ENCODE measurements at regions not wholly inside any gene's neighbourhood (a gene's known extent, or its start where the extent isn't known, plus 50 kb on each side); places are given as distances from the start of the nearest gene placed in this dataset.

GRCh38 chr6:95856876-95857364, 158.9 kb upstream of the FUT9 start (continued):
- 0 out of 2 replicates have a peak, but pooled peaks have one; percentile 29 for TF ChIP-seq ZNF331 (CRISPR knock-in tag; IDR thresholded peaks at IDR 0.05)
- 0 out of 2 replicates have a peak, but pooled peaks have one; percentile 59 for TF ChIP-seq ZNF543 (CRISPR knock-in tag; IDR thresholded peaks at IDR 0.05)
- no peak for TF ChIP-seq ZNF383 (CRISPR knock-in tag; IDR thresholded peaks at IDR 0.05; ENCODE audit: borderline replicate concordance)
- no peak for TF ChIP-seq ZNF564 (CRISPR knock-in tag; IDR thresholded peaks at IDR 0.05)
- TF ChIP-seq ZNF615 (CRISPR knock-in tag; IDR thresholded peaks at IDR 0.05; ENCODE audit: borderline replicate concordance): no peak
- TF ChIP-seq GTF2F1 (IDR thresholded peaks at IDR 0.05; ENCODE audit: low read length): no peak
- TF ChIP-seq ZNF788 (CRISPR knock-in tag; IDR thresholded peaks at IDR 0.05; ENCODE audit: borderline replicate concordance): no peak
- no peak for TF ChIP-seq HNF1A (IDR thresholded peaks at IDR 0.05; ENCODE audit: low read depth)
- TF ChIP-seq HNF1A (CRISPR knock-in tag; IDR thresholded peaks at IDR 0.05; ENCODE audit: borderline replicate concordance): peak; percentile 63; the same call in 1 of the 2 replicates
- no peak for TF ChIP-seq ZNF496 (CRISPR knock-in tag; IDR thresholded peaks at IDR 0.05; ENCODE audit: insufficient replicate concordance)
- TF ChIP-seq ELF4 (CRISPR knock-in tag; IDR thresholded peaks at IDR 0.05; ENCODE audit: borderline replicate concordance): peak; percentile 93
- TF ChIP-seq ATF2 (CRISPR knock-in tag; IDR thresholded peaks at IDR 0.05): peak; percentile 73; the same call in 1 of the 2 replicates
- TF ChIP-seq ZNF687 (CRISPR knock-in tag; IDR thresholded peaks at IDR 0.05): no peak
- no peak for TF ChIP-seq ETS1 (CRISPR knock-in tag; IDR thresholded peaks at IDR 0.05)
- no peak for TF ChIP-seq ZC3H4 (CRISPR knock-in tag; IDR thresholded peaks at IDR 0.05; ENCODE audit: borderline replicate concordance)
- TF ChIP-seq CBX1 (IDR thresholded peaks at IDR 0.05; ENCODE audit: low read depth): peak; percentile 52

Data from HepG2 (cell line).